H1 (cell line): ENCODE measurements at regions not wholly inside any gene's neighbourhood (a gene's known extent, or its start where the extent isn't known, plus 50 kb on each side); places are given as distances from the start of the nearest gene placed in this dataset.

Source experiments
- CBX8 ChIP-seq: fragments of 300-800, 300-1000 bp; sonication (generic); IDR thresholded peaks from 2 replicates; pipeline ENCODE4 v1.7.1; 2016; ENCODE audit warnings: low read depth, low read length, borderline replicate concordance
- NRF1 ChIP-seq: IDR thresholded peaks from 2 replicates; pipeline ENCODE4 v1.6.1; 2011; ENCODE audit warnings: mild to moderate bottlenecking, low read depth, low read length, improper control_type of control experiment
- PHF8 ChIP-seq: fragments of 200-600 bp; sonication (generic); conservative IDR thresholded peaks from 2 replicates; pipeline ENCODE4 v1.7.1; 2012; ENCODE audit warnings: low read depth, mild to moderate bottlenecking, inconsistent platforms, low read length, moderate library complexity
- TAF1 ChIP-seq: IDR thresholded peaks from 2 replicates; pipeline ENCODE4 v1.6.1; 2011; ENCODE audit warnings: mild to moderate bottlenecking, low read depth, low read length
- TBP ChIP-seq: IDR thresholded peaks from 2 replicates; pipeline ENCODE4 v1.6.1; 2011; ENCODE audit warnings: low read depth, low read length, improper control_type of control experiment
- TF ChIP-seq, protein P1 (sequence below), 3 experiments: IDR thresholded peaks; 1 replicate in 2 of 3; 2 replicates in 1 of 3; pipeline versions ENCODE4 v1.5.1 to v1.6.1; 2011; ENCODE audit warnings: low read length in 3 of 3, mild to moderate bottlenecking in 3 of 3, inconsistent platforms in 2 of 3, low read depth in 1 of 3, moderate library complexity in 1 of 3; ENCODE audit not compliant: insufficient read depth in 1 of 3; ENCODE audit errors: control extremely low read depth in 1 of 3
- TF ChIP-seq, protein P2 (sequence below): IDR thresholded peaks from 2 replicates; pipeline ENCODE4 v1.6.1; 2011; ENCODE audit warnings: low read length, improper control_type of control experiment

DNA sequence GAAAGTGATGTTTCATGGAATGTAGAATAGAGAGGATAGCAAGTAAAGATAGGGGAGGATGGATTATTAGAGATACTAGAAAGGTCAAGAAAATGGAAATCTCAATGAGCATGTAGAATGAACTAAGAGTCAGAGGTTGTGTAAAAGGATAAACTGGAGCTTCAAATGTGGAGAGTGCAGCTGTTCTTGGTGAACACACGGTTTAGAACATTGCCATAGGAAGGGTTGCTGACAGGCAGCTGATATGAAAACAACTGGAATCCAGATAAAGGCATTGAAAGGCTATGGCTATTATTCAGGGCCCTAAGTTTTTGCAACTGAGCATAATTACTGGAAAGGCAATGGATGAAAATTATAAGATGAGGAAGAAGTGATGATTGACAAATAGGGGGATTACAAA is 239.6 kb upstream of the VEGFC start (continued):
- TF ChIP-seq, protein P1, sequence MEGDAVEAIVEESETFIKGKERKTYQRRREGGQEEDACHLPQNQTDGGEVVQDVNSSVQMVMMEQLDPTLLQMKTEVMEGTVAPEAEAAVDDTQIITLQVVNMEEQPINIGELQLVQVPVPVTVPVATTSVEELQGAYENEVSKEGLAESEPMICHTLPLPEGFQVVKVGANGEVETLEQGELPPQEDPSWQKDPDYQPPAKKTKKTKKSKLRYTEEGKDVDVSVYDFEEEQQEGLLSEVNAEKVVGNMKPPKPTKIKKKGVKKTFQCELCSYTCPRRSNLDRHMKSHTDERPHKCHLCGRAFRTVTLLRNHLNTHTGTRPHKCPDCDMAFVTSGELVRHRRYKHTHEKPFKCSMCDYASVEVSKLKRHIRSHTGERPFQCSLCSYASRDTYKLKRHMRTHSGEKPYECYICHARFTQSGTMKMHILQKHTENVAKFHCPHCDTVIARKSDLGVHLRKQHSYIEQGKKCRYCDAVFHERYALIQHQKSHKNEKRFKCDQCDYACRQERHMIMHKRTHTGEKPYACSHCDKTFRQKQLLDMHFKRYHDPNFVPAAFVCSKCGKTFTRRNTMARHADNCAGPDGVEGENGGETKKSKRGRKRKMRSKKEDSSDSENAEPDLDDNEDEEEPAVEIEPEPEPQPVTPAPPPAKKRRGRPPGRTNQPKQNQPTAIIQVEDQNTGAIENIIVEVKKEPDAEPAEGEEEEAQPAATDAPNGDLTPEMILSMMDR (IDR thresholded peaks at IDR 0.05; ENCODE audit: control extremely low read depth in 1 of 3, insufficient read depth in 1 of 3, low read depth in 1 of 3, low read length in 3 of 3), result no peak
- TF ChIP-seq TBP (no peak), NRF1 (no peak), TAF1 (no peak), CBX8 (no peak), PHF8 (no peak)
- TF ChIP-seq, protein P2, sequence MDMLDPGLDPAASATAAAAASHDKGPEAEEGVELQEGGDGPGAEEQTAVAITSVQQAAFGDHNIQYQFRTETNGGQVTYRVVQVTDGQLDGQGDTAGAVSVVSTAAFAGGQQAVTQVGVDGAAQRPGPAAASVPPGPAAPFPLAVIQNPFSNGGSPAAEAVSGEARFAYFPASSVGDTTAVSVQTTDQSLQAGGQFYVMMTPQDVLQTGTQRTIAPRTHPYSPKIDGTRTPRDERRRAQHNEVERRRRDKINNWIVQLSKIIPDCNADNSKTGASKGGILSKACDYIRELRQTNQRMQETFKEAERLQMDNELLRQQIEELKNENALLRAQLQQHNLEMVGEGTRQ, result no peak
